Sigmoid colon (tissue), 6 donors: ENCODE measurements at regions not wholly inside any gene's neighbourhood (a gene's known extent, or its start where the extent isn't known, plus 50 kb on each side); places are given as distances from the start of the nearest gene placed in this dataset.

Experiments
- DNase-seq: peaks from one replicate; pipeline ENCODE4 v3.0.0-alpha.2; 2019
- H3K27ac ChIP-seq, 4 donors: fragments of 200-600 bp; sonication (generic); one replicate each; pipeline ENCODE4 v1.5.1; 2016 to 2019; ENCODE audit warnings: mild to moderate bottlenecking in 1 of 4
- H3K27me3 ChIP-seq, 3 donors: fragments of 200-600 bp; sonication (generic); one replicate each; pipeline ENCODE4 v1.5.1; 2019; ENCODE audit warnings: mild to moderate bottlenecking in 1 of 3
- H3K36me3 ChIP-seq, 4 donors: fragments of 200-600 bp; sonication (generic); one replicate each; pipeline ENCODE4 v1.5.1; 2016 to 2019
- H3K4me1 ChIP-seq, 4 donors: fragments of 200-600 bp; sonication (generic); one replicate each; pipeline ENCODE4 v1.5.1; 2017 to 2019
- H3K4me3 ChIP-seq, 4 donors: fragments of 200-600 bp; sonication (generic); one replicate each; pipeline ENCODE4 v1.5.1; 2017 to 2019; ENCODE audit warnings: mild to moderate bottlenecking in 2 of 4, moderate library complexity in 1 of 4
- H3K9me3 ChIP-seq, 4 donors: fragments of 200-600 bp in 3 of 4; sonication (generic) in 3 of 4; one replicate each; pipeline versions ENCODE4 v1.5.1 to v1.6.1; 2013 to 2019
- EP300 ChIP-seq, 4 donors: sonication (generic); formaldehyde crosslinking; IDR thresholded peaks; one replicate each; pipeline ENCODE4 v1.6.1; 2017; ENCODE audit warnings: antibody characterized with exemption in 4 of 4
- POLR2A ChIP-seq, 2 donors: fragments of 450-650 bp; IDR thresholded peaks; one replicate each; pipeline ENCODE4 v1.6.1; 2016; ENCODE audit warnings: antibody characterized with exemption in 2 of 2, mild to moderate bottlenecking in 2 of 2, moderate library complexity in 2 of 2
- POLR2AphosphoS5 ChIP-seq, 4 donors: sonication (generic); formaldehyde crosslinking; IDR thresholded peaks; one replicate each; pipeline ENCODE4 v1.6.1; 2017; ENCODE audit warnings: antibody characterized with exemption in 4 of 4
- WGBS, 2 donors: extraction: QIAGEN DNeasy Blood & Tissue Kit; methylation state at CpG; one replicate each; pipeline ENCODE4 v1.1.7; 2013; 5-methylcytosine and 5-hydroxymethylcytosine counted together
- intact Hi-C: fragments of 100-400 bp; cut with DNase I; formaldehyde crosslinking; loops from one replicate; pipeline ENCODE4 v1.15.1; 2023
- TF ChIP-seq, protein P1 (sequence below), 4 experiments: fragments of 450-650 bp in 3 of 4; fragments of 200-600 bp in 1 of 4; IDR thresholded peaks; one replicate each; pipeline ENCODE4 v1.5.1; 2016 to 2019; ENCODE audit warnings: antibody characterized with exemption in 4 of 4, mild to moderate bottlenecking in 3 of 4, moderate library complexity in 2 of 4
- donor health status: healthy with polysubstance abuse.
- donor health status: healthy.

GRCh38 chr2:106020821-106021661 is 173.1 kb downstream of the UXS1 start:
- TF ChIP-seq POLR2A (IDR thresholded peaks at IDR 0.05) (no peak), EP300 (IDR thresholded peaks at IDR 0.05) (no peak), POLR2AphosphoS5 (IDR thresholded peaks at IDR 0.05) (no peak)
- TF ChIP-seq, protein P1, sequence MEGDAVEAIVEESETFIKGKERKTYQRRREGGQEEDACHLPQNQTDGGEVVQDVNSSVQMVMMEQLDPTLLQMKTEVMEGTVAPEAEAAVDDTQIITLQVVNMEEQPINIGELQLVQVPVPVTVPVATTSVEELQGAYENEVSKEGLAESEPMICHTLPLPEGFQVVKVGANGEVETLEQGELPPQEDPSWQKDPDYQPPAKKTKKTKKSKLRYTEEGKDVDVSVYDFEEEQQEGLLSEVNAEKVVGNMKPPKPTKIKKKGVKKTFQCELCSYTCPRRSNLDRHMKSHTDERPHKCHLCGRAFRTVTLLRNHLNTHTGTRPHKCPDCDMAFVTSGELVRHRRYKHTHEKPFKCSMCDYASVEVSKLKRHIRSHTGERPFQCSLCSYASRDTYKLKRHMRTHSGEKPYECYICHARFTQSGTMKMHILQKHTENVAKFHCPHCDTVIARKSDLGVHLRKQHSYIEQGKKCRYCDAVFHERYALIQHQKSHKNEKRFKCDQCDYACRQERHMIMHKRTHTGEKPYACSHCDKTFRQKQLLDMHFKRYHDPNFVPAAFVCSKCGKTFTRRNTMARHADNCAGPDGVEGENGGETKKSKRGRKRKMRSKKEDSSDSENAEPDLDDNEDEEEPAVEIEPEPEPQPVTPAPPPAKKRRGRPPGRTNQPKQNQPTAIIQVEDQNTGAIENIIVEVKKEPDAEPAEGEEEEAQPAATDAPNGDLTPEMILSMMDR (IDR thresholded peaks at IDR 0.05) = no peak
- no peak overlapping the region for H3K4me3 ChIP-seq
- H3K27ac ChIP-seq = peak overlapping the region; percentile 20 to 78 (median 64)
- intact Hi-C loops = loop anchor here (10.0 kb wide), 1 partner anchor 86 kb away; no protein-coding TSS in a partner anchor
- peaks cover 0 to 32% (median 24%) of the 10 kb centered on the region in 4 donors for H3K4me1 ChIP-seq
- DNase-seq = no peak
- no peaks in the 10 kb centered on the region for H3K9me3 ChIP-seq
- H3K36me3 ChIP-seq = no peaks in the 10 kb centered on the region
- H3K27me3 ChIP-seq = no peaks in the 10 kb centered on the region
- 38 to 52% methylated on average over 12 of the region's 12 CpGs for WGBS, 2 donors

DNA sequence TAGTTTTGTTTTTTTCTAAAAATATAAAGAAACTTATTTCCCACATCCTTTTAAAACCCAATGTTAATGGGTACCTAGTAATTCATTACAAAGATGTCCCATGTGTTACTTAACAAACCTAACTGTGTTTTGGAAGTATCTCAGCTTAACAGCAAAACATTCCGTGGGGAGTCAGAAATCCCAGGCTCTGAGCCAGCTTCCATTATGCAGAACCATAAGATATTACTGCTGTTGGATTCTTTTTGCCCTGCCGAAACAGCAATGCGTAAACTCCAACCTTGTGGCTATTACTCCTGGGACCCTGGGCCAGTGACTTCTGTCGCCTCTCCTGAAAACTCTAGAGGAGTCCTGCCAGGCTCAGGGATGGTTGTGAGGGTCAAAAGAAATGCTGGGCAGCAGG is 174.1 kb downstream of the UXS1 start:
- Histone ChIP-seq H3K36me3 (no peaks in the 10 kb centered on the region), H3K4me3 (no peak overlapping the region), H3K4me1 (peaks cover 0 to 27% (median 24%) of the 10 kb centered on the region in 4 donors), H3K27me3 (no peaks in the 10 kb centered on the region), H3K9me3 (no peaks in the 10 kb centered on the region), H3K27ac (peak overlapping the region in 3 of 4 donors; percentile 62 to 78 (median 66))
- 58 to 74% methylated on average over 4 of the region's 4 CpGs for WGBS, 2 donors
- no peak for DNase-seq
- TF ChIP-seq EP300 (IDR thresholded peaks at IDR 0.05) (no peak), POLR2A (IDR thresholded peaks at IDR 0.05) (no peak), POLR2AphosphoS5 (IDR thresholded peaks at IDR 0.05) (no peak)
- TF ChIP-seq, protein P1 (IDR thresholded peaks at IDR 0.05) = no peak
- intact Hi-C loops = loop anchor here (10.0 kb wide), 1 partner anchor 85 kb away; no protein-coding TSS in a partner anchor

GRCh38 chr2:106018141-106018540 is 176.0 kb downstream of the UXS1 start:
- H3K9me3 ChIP-seq = no peaks in the 10 kb centered on the region
- no peak overlapping the region for H3K27ac ChIP-seq
- H3K36me3 ChIP-seq = no peaks in the 10 kb centered on the region
- TF ChIP-seq, protein P1 (IDR thresholded peaks at IDR 0.05) = no peak
- TF ChIP-seq POLR2A (IDR thresholded peaks at IDR 0.05) (no peak), POLR2AphosphoS5 (IDR thresholded peaks at IDR 0.05) (no peak), EP300 (IDR thresholded peaks at IDR 0.05) (no peak)
- no peak for DNase-seq
- peaks cover 0 to 27% (median 24%) of the 10 kb centered on the region in 4 donors for H3K4me1 ChIP-seq
- no peak overlapping the region for H3K4me3 ChIP-seq
- H3K27me3 ChIP-seq = no peaks in the 10 kb centered on the region
- intact Hi-C loops = no loop called here
- 41 to 57% methylated on average over 5 of the region's 5 CpGs for WGBS, 2 donors

GRCh38 chr2:106012591-106013347 is 181.3 kb downstream of the UXS1 start:
- TF ChIP-seq, protein P1 (IDR thresholded peaks at IDR 0.05) = no peak
- TF ChIP-seq EP300 (IDR thresholded peaks at IDR 0.05) = no peak
- no peak for TF ChIP-seq POLR2AphosphoS5 (IDR thresholded peaks at IDR 0.05)
- no peak for TF ChIP-seq POLR2A (IDR thresholded peaks at IDR 0.05)
- 64 to 93% methylated on average over 3 of the region's 3 CpGs for WGBS, 2 donors
- intact Hi-C loops = no loop called here
- H3K27ac ChIP-seq = no peak overlapping the region
- no peaks in the 10 kb centered on the region for H3K4me1 ChIP-seq
- H3K36me3 ChIP-seq = no peaks in the 10 kb centered on the region
- no peak overlapping the region for H3K4me3 ChIP-seq
- no peaks in the 10 kb centered on the region for H3K27me3 ChIP-seq
- no peak for DNase-seq
- H3K9me3 ChIP-seq = peaks cover 0 to 4% (median 0%) of the 10 kb centered on the region in 4 donors
